Activated CD4-positive, alpha-beta T cell treated with anti-CD3 and anti-CD28 coated beads for 36 hours (primary cell): ENCODE measurements at regions not wholly inside any gene's neighbourhood (a gene's known extent, or its start where the extent isn't known, plus 50 kb on each side); places are given as distances from the start of the nearest gene placed in this dataset.

Experiments
- ATAC-seq: fragments of 200-7000 bp; cut with Tn5 transposase; one replicate; pipeline ENCODE4 v1.10.0; 2021; ENCODE audit warnings: mild to moderate bottlenecking, moderate library complexity
- CTCF ChIA-PET: fragments of 350-600 bp; sonication (Branson Sonifier 250); formaldehyde crosslinking; loops from one replicate; lab custom pipeline; 2021; ENCODE audit warnings: antibody characterized with exemption; lab: Charles Lee
- POLR2A ChIA-PET: fragments of 350-600 bp; sonication (Branson Sonifier 250); formaldehyde crosslinking; loops from one replicate; lab custom pipeline; 2021; ENCODE audit warnings: antibody characterized with exemption, inconsistent platforms; lab: Charles Lee
- DNase-seq: peaks from one replicate; pipeline ENCODE4 v3.0.0-alpha.2; 2020
- H3K27ac Mint-ChIP-seq: one replicate; pipeline ENCODE4 v1.8.0; 2021; ENCODE audit warnings: mixed read lengths
- H3K27me3 Mint-ChIP-seq: one replicate; pipeline ENCODE4 v1.8.0; 2021; ENCODE audit warnings: mixed read lengths
- H3K36me3 Mint-ChIP-seq: one replicate; pipeline ENCODE4 v1.8.0; 2021; ENCODE audit warnings: low read depth, mixed read lengths
- H3K4me1 Mint-ChIP-seq: one replicate; pipeline ENCODE4 v1.8.0; 2021; ENCODE audit warnings: mixed read lengths
- H3K4me3 Mint-ChIP-seq: one replicate; pipeline ENCODE4 v1.8.0; 2021; ENCODE audit warnings: mild to moderate bottlenecking, moderate library complexity, mixed read lengths
- H3K9me3 Mint-ChIP-seq: one replicate; pipeline ENCODE4 v1.8.0; 2021; ENCODE audit warnings: low read depth, mixed read lengths
- intact Hi-C, 2 experiments: fragments of 100-400 bp; cut with DNase I in 1 of 2; cut with micrococcal nuclease in 1 of 2; formaldehyde crosslinking; loops; one replicate each; pipeline versions ENCODE4 v1.14.2 to v1.15.1; 2022 to 2024; cut with DNase I, micrococcal nuclease

DNA sequence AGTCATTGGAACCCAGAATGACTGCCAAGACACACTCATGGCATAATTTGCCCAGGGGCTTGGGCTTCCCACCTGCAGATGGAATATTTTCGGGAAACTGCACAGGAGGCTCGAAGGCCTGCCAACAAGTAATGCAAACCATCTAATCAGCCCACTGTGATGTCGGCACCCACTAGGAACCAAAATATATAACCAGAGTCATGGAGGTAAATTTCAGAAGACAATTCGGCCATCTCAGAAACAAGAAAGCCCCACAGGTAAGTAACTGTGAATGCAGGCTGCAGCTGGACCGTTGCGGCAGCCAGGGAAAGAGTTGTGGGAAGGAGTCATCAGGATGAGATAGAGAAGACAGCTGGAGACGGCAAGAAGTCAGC, 264.4 kb downstream of the SYK start:
- CTCF ChIA-PET = no interaction called here
- no peak overlapping the region for H3K27ac Mint-ChIP-seq
- no peaks in the 10 kb centered on the region for H3K9me3 Mint-ChIP-seq

DNA sequence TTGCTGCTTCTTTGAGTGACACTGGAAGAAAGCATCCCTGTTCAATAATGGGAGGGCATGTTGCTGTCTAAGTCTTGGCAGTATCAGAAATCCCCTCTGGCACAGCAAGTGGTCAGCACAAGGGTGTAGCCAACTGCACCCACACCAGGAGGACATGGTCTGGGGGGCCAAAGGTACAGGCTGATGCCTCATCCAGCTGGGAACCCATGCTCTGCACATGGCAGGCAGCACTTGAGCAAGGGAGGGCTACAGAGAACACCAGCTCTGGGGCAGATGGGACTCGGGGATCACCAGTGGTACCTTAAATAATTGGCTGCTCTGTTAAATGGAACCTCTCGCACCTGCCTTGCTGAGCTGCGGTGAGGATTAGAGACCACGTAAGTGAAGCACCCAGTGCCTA, 265.2 kb downstream of the SYK start:
- CTCF ChIA-PET = interaction anchor here (0.7 to 1.3 kb wide), 2 partner anchors 14 to 141 kb away, joined by 3 read pairs; no protein-coding TSS in a partner anchor
- no peak for ATAC-seq

More for the DNA sequence above, 264.4 kb downstream of the SYK start:
- Mint-ChIP-seq H3K4me3 (no peak overlapping the region), H3K27me3 (peaks cover 2% of the 10 kb centered on the region), H3K4me1 (peaks cover 21% of the 10 kb centered on the region), H3K36me3 (no peaks in the 10 kb centered on the region)
- intact Hi-C loops = no loop called here
- ATAC-seq (no peak), DNase-seq (no peak)
- POLR2A ChIA-PET = no interaction called here

DNA sequence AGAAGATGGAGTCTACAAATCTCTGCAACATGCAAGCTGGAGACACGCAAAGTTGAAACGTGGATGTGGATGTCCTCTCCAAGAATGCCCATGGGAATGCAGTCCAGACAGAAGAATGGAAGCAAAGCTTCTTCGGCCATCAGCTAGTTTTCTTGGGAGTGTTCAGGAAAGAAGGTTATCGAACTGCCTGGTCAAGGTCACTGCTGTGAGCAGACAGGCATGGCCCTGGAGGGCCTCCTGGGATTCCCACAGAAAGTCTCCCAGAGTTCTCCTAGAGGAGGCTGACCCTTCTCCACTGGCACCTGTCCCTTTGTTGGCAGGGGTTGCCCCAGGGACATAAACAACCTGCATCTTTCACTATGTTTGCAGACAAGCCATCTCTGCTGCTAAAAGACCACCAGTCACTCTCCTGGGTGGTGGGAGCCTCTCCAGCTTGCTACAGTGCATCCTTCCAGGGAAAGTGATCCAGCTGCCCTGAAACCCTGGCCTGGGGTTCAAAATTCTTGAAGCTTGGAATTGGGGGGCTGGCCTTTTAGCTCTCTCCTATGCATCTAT, 265.8 kb downstream of the SYK start:
- Mint-ChIP-seq H3K4me3 (no peak overlapping the region), H3K9me3 (no peaks in the 10 kb centered on the region), H3K27me3 (peaks cover 2% of the 10 kb centered on the region), H3K27ac (no peak overlapping the region), H3K4me1 (peaks cover 21% of the 10 kb centered on the region), H3K36me3 (no peaks in the 10 kb centered on the region)
- intact Hi-C loops = no loop called here
- DNase-seq (no peak), ATAC-seq (no peak)
- ChIA-PET CTCF (interaction anchor here (1.0 to 1.3 kb wide), 2 partner anchors 15 to 17 kb away, joined by 3 read pairs; no protein-coding TSS in a partner anchor), POLR2A (no interaction called here)

More for the DNA sequence above, 265.2 kb downstream of the SYK start:
- H3K27ac Mint-ChIP-seq = no peak overlapping the region
- POLR2A ChIA-PET = no interaction called here
- H3K4me1 Mint-ChIP-seq = peaks cover 21% of the 10 kb centered on the region
- H3K36me3 Mint-ChIP-seq = no peaks in the 10 kb centered on the region
- peaks cover 2% of the 10 kb centered on the region for H3K27me3 Mint-ChIP-seq
- intact Hi-C loops = no loop called here
- no peak overlapping the region for H3K4me3 Mint-ChIP-seq
- H3K9me3 Mint-ChIP-seq = no peaks in the 10 kb centered on the region
- no peak for DNase-seq

DNA sequence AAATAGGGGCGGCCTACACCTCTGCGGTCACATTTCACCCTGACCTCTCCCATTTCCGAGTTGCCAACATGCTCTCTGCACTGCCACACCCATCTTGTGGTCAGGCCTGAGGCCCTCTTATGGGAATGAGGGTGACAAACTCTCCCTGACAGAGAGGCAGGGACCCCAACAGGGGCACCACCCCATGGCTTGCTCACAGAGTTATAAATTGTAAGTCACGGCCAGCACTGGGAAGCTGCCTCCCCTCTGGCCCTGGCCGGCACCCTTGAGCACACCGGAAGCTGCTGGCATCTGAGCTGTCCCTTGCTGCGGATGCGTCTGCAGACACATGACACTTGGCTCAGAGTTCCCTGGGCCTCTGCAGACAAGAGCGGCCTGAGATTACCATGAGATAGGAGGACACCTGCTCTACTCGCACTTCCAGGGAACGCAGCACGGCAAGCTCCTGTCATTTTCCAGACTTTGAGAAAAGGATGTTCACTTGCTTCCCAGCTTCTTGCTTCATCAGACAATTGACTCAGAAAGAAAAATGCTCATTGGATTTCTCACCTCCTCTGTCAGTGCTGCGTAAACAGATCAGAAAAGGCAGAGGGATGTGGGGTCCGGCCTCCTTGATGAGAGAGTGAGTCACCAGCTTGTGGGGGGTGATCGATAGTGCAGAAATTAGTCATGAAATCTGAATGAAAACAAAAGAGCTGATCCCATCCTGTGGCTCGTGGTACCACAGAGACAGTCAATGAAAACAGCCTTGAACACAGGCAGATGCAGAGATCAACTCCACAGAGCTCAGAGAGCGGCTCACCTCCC, 269.8 kb downstream of the SYK start:
- peak overlapping the region; percentile 37 for H3K4me3 Mint-ChIP-seq
- ChIA-PET CTCF (interaction anchor here (0.7 to 1.8 kb wide), 9 partner anchors 9 to 288 kb away, joined by 3 to 12 read pairs (median 4); no protein-coding TSS in a partner anchor), POLR2A (interaction anchor here (0.6 to 2.4 kb wide), 17 partner anchors 9 to 519 kb away, joined by 3 to 52 read pairs (median 4); no protein-coding TSS in a partner anchor)
- H3K27me3 Mint-ChIP-seq = peaks cover 7% of the 10 kb centered on the region
- H3K9me3 Mint-ChIP-seq = no peaks in the 10 kb centered on the region
- intact Hi-C loops = loop anchor here (1.0 to 2.0 kb wide), 12 partner anchors 15 to 352 kb away; partner anchors contain the start of gene NFIL3 (in 1 of the 2)
- DNase-seq (peak; percentile 88), ATAC-seq (peak; percentile 97)
- H3K4me1 Mint-ChIP-seq = peaks cover 24% of the 10 kb centered on the region
- H3K36me3 Mint-ChIP-seq = peaks cover 2% of the 10 kb centered on the region
- H3K27ac Mint-ChIP-seq = peak overlapping the region; percentile 97

DNA sequence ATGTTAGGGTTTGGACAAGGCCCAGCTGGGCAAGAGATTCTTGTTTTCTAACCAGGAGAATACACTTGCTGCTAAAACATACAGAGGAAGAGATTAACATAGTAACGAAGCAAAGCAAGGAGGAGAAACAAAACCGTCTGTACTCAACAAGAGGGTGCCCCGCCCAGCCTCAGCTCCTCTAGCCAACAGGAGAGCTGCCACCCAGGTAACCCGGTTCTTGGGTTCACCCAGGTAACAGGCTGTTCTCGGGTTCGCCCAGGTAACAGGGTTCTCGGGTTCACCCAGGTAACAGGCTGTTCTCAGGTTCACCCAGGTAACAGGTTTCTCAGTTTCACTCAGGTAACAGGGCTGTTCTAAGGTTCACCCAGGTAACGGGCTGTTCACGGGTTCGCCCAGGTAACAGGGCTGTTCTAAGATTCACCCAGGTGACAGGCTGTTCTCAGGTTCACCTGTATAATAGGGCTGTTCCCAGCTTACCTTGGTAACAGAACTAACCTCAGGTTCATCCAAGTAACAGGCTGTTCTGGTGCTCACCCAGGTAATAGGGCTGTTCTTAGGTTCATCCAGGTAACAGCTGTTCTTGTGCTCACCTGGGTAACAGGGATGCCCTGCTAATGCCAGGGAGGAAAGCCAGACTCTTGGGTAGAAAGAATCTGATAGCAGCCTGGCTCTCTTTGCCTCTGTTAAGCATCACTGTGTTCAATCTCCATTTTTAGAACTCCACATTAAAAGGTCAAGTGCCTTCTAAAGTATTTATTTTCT, 271.6 kb downstream of the SYK start:
- H3K9me3 Mint-ChIP-seq = no peaks in the 10 kb centered on the region
- POLR2A ChIA-PET = interaction anchor here (0.6 kb wide), 1 partner anchor 26 kb away, joined by 3 read pairs; no protein-coding TSS in a partner anchor
- H3K36me3 Mint-ChIP-seq = peaks cover 2% of the 10 kb centered on the region
- H3K4me1 Mint-ChIP-seq = peaks cover 26% of the 10 kb centered on the region
- no peak for ATAC-seq
- intact Hi-C loops = no loop called here
- H3K27ac Mint-ChIP-seq = peak overlapping the region; percentile 52
- CTCF ChIA-PET = no interaction called here
- no peak for DNase-seq
- H3K27me3 Mint-ChIP-seq = peaks cover 5% of the 10 kb centered on the region
- no peak overlapping the region for H3K4me3 Mint-ChIP-seq

DNA sequence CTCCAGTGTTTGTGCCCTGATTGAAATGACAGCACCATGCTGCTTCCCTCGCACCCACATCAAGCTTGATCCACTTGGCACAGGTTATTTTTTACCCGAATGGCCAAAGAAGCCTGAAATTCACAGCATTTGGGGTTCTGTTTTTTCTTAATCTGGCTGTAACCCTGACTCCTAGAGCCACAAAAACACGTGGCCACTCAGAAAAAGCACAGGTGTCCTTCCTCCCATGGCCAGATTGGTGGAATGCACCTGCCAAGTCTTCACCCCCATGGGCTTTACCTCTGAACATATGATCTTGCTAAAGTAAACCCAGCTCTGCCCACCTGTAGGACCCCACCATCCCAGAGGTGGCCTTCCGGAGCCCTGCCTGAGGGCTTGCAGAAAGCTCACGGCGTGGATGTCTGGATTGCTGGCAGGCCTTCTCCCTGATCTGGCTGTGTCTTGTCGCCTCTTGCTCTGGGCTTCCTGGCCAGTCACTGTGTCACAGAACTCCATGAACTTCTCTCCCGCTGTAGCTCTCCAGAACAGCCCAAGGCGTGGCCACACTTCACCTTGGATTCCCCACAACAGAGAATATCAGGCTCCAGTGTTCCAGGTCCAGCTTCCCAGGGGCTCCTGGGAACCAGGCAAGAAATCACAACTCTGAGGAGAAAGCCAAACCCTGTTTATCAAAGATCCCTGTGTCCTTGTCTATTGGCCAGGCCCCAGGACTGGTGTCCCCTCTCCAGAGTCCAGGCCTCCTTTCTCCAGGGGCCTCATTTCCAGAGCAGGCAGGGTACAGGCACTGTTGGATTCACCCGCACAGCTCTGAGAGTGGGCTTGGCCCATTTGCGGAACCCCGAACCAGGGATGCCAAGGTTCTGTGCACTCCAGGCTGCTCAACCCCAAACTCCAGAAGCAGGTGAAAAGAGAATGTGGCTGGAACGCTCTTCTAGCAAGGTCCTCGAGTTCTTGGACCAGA, 272.5 kb downstream of the SYK start:
- Mint-ChIP-seq H3K36me3 (peaks cover 2% of the 10 kb centered on the region), H3K9me3 (no peaks in the 10 kb centered on the region), H3K4me3 (no peak overlapping the region), H3K27ac (peak overlapping the region; percentile 52), H3K4me1 (peaks cover 26% of the 10 kb centered on the region), H3K27me3 (peaks cover 5% of the 10 kb centered on the region)
- DNase-seq = no peak
- ChIA-PET POLR2A (no interaction called here), CTCF (no interaction called here)
- intact Hi-C loops = no loop called here
- ATAC-seq = no peak

DNA sequence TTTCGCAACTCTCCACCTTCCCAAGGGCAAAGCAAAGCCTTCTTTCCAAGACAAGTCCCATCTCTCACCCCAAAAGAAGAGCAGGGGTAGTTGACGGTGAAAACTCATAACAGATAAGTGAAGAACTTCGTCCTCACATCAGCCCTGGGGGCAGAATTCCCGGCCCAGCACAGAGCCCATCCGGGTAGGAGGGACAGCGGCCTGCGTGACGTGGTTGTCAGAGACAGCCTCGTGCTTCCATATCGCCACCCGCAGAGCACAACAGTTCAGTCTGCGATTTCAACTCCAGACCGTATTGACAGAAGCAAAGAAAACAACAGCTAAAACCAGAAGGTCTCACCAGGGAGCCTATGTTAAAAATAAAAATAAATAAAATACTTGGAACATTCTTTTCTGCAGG, 273.2 kb downstream of the SYK start:
- DNase-seq = no peak

DNA sequence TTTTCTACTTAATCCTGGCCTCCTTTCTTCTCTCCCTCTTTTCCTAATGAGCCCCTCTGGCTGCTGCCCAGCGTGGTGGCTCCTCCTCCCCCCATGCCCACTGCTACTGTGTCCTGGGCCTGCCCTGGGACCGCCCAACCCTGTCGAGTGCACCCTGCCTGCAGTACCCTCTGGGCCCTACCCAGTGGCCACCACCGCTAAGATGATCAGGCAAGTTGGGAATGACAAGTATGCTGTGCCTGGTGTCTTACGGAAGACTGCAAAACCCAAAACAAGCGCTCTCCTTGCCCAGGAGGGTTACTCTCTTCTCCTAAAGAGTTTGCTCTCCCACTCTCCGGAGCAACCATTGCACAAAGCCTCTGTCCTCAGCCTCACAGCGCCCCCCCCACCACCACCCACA, 273.7 kb downstream of the SYK start:
- Mint-ChIP-seq H3K4me1 (peaks cover 24% of the 10 kb centered on the region), H3K4me3 (no peak overlapping the region), H3K9me3 (no peaks in the 10 kb centered on the region), H3K27ac (no peak overlapping the region), H3K36me3 (peaks cover 2% of the 10 kb centered on the region), H3K27me3 (peaks cover 5% of the 10 kb centered on the region)
- DNase-seq (no peak), ATAC-seq (no peak)
- intact Hi-C loops = no loop called here
- POLR2A ChIA-PET = no interaction called here
- CTCF ChIA-PET = no interaction called here

More for the DNA sequence above, 273.2 kb downstream of the SYK start:
- H3K27ac Mint-ChIP-seq = peak overlapping the region; percentile 5
- H3K36me3 Mint-ChIP-seq = peaks cover 2% of the 10 kb centered on the region
- ATAC-seq = no peak
- POLR2A ChIA-PET = no interaction called here
- peaks cover 24% of the 10 kb centered on the region for H3K4me1 Mint-ChIP-seq
- H3K4me3 Mint-ChIP-seq = no peak overlapping the region
- H3K27me3 Mint-ChIP-seq = peaks cover 5% of the 10 kb centered on the region
- intact Hi-C loops = no loop called here
- no peaks in the 10 kb centered on the region for H3K9me3 Mint-ChIP-seq
- CTCF ChIA-PET = no interaction called here

DNA sequence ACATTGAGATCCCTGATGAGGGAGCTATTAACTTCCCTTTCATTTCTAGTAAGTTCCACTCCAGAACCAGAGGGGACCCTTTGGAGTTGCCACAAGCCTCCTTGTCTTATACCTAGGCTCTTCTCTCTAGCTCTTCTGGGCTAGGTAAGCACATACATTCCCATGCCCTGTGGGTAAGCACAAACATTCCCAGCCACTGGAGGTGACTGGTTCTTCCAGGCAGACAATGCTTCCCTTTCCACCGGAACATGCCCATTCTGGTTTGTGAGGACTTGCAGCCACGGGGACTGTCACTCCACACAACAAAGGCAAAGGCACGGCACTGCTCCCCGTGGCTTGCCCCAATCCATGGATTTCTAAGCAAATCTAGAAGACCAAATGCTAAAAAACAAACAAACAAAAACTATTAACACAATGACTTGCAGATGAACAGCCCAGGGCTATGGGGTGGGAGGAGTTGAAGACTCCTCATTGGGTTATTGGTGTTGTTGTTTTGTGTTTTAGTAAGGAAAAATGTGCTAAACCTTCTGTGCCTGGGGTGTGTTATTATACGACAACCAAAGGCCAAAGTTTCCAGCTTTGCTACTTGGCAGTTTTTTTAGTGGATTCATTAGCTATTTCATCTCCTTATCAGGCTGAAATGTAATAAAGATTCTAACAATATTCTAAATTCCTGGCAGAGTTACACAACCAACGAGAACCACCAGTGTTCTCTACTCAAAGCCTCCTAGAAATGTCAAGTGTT, 276.2 kb downstream of the SYK start:
- H3K27ac Mint-ChIP-seq = no peak overlapping the region
- CTCF ChIA-PET = interaction anchor here (1.0 to 1.3 kb wide), 3 partner anchors 15 to 264 kb away, joined by 3 to 4 read pairs (median 3); no protein-coding TSS in a partner anchor

DNA sequence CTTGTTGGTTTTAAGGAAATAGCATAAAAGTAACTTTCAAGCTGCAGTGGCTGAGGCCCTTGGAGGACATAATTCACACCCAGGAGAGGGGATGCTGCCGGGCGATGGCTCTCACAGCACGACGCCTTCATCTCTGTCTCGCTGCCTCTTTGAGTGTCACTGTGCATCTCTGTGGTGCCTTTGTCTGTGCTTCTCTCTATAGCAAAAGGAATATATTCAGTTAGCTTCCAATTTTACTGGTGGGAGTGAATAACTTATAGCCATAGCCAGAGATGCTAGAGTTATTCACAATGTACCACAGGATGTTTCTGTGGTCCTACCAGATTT, 276.7 kb downstream of the SYK start:
- Mint-ChIP-seq H3K36me3 (peaks cover 2% of the 10 kb centered on the region), H3K4me3 (no peak overlapping the region), H3K9me3 (no peaks in the 10 kb centered on the region), H3K27ac (no peak overlapping the region), H3K27me3 (peaks cover 7% of the 10 kb centered on the region), H3K4me1 (peaks cover 3% of the 10 kb centered on the region)
- ATAC-seq (no peak), DNase-seq (no peak)
- ChIA-PET POLR2A (no interaction called here), CTCF (interaction anchor here (1.3 kb wide), 1 partner anchor 15 kb away, joined by 3 read pairs; no protein-coding TSS in a partner anchor)
- intact Hi-C loops = no loop called here

More for the DNA sequence above, 276.2 kb downstream of the SYK start:
- intact Hi-C loops = no loop called here
- Mint-ChIP-seq H3K9me3 (no peaks in the 10 kb centered on the region), H3K27me3 (peaks cover 7% of the 10 kb centered on the region), H3K4me3 (no peak overlapping the region), H3K36me3 (peaks cover 2% of the 10 kb centered on the region), H3K4me1 (peaks cover 4% of the 10 kb centered on the region)
- ATAC-seq (no peak), DNase-seq (no peak)
- POLR2A ChIA-PET = no interaction called here
